HG03457 (cell line): ENCODE measurements at regions not wholly inside any gene's neighbourhood (a gene's known extent, or its start where the extent isn't known, plus 50 kb on each side); places are given as distances from the start of the nearest gene placed in this dataset.
"Not testable (repeated sequence)": the region's sequence is repeated elsewhere in the genome, so short reads cannot be mapped to it uniquely, and the experiment has no call there.

ENCODE experiments used
- ATAC-seq: cut with Tn5 transposase; IDR thresholded peaks from one replicate; pipeline ENCODE4 v1.9.1; 2021; ENCODE audit warnings: moderate number of reproducible peaks; ENCODE audit not compliant: unreplicated experiment

DNA sequence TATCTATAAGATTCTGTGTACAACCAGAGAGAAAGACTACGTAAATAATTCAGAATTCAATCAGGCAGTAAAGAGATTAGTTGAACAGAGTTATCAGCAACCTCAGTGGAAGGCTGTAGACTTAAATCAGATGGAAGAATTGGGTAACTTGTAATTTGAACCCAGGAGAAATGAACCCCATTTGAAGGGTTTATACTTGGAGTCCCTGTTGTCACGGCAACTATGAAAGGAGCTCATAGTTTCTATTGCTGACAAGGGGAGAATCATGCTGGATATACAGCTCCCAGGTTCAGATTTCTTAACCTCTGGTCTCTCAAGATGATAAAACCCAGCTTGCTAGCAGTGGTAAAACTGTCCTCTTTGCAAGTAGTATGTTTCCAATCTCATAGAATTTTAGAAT lies 54.4 kb upstream of the BMP4 start:
- no peak for ATAC-seq

- ATAC-seq, result no peak
Measured at GRCh38 chr14:54023027-54023426, 66.4 kb upstream of the BMP4 start.

DNA sequence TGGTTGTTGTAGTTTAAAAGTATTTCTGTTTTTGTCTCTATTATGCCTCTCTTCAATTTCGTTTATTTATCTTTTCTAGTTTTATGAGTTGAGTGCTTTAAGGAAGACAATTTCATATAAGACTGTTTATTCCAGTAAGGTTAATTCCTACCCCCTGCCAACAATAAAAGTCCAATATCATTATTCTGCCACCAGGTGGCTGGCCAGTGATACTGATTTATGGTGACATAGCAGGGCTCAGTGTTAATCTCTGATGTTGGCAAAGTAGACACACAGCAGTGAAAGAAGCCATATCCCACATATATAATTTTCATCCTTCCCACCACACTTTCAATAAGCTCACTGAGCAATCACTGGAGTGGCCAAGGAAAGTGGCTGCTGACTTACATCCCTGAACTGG lies 69.0 kb upstream of the BMP4 start:
- ATAC-seq, result no peak

DNA sequence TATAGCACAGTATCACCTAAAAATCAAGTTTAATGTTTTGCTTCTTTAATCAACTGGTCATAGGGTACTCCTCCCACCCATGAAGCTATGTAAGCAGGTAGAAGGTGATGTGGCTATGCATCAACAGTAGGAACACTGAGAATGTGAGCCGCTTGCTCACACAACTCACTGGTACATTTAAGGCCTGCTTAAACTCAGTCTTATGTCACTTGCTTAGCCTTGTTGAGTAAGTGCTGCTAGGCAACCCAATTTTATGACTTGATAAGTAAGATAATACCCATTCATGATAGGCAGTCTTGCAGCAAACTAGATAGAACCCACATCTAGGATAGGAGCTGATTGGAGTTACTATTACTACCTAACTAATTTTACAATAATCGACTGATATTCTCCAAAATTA lies 70.0 kb upstream of the BMP4 start:
- ATAC-seq, result no peak

DNA sequence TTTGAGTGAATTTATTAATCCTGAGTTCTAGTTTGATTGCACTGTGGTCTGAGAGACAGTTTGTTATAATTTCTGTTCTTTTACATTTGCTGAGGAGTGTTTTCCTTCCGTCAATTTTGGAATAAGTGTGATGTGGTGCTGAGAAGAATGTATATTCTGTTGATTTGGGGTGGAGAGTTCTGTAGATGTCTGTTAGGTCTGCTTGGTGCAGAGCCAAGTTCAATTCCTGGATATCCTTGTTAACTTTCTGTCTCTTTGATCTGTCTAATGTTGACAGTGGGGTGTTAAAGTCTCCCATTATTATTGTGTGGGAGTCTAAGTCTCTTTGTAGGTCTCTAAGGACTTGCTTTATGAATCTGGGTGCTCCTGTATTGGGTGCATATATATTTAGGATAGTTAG lies 74.4 kb upstream of the BMP4 start:
- ATAC-seq, result not testable (repeated sequence)

- ATAC-seq, result not testable (repeated sequence)
Measured at GRCh38 chr14:54033285-54033684, 76.7 kb upstream of the BMP4 start.

DNA sequence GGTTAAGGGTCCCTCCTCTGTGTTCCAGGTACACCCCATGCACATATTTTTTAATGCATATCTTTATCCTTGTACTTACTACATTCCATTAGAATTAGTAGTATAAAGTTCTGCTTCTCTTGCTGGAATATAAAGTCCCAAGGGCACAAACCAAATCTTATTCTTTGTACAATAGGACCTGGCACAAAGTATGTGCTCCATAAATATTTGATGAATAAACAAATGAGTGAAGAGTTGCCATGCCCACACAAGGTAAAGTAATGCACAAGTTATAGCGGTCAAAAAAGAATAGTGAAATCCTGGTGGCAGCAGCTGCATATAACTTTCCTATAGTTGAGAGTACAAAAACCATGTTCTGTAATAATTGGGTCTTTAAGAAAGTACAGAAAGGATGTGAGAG lies 82.1 kb upstream of the BMP4 start:
- ATAC-seq, result no peak

GRCh38 chr14:54039311-54039710 lies 82.7 kb upstream of the BMP4 start:
- ATAC-seq, result no peak

DNA sequence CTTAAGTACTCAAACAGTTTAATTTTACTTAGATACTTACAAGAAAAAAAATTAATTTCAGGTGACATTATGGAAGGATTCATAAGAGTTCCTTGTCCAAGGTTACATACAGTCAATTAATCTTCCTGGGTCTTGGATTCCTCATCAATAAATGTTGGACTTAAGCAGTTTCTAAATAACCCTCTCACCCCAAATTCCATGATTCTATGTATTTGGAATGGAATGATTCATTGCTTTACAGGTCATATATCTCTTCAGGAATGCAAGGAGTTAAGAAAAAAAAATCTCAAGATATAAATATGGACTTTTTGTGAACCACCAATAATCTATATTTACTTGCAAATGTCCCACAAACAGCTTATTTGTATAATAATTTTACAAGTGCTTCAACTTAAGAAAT lies 84.2 kb upstream of the BMP4 start:
- no peak for ATAC-seq

GRCh38 chr14:54046250-54046649 lies 89.6 kb upstream of the BMP4 start:
- ATAC-seq, result no peak

DNA sequence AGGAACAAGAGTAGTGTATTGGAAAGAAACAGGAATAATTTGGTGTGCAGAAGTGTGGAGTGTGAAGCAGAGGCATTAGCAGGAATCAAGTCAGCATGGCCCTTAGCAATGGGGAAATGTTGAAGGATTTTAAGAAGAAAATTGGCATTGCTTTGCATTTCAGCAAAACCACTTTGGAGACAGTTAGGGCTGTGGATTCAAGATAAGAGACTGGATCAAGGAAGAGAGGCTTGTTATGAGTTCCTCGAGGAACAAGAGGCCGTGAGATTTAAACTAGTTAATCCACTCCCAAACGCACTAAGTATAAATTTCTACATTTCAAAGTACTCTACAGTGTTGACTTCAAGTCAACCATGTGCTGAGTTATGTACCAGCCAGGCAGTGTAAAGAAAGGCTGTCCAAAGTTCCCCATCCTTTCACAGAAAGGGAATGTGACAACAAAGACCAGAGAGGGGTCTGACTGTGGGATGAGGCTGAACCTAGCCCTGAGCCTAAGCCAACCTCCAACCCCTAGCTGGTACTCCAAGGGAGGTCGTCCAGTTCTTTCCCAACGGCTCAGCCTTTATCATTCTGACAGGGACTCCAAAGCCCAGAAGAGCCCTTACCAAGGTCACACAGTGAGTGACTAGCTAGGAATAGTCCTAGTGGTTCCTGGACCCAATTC lies 91.2 kb upstream of the BMP4 start:
- ATAC-seq, result no peak

GRCh38 chr14:54048311-54048710 lies 91.7 kb upstream of the BMP4 start:
- no peak for ATAC-seq

GRCh38 chr14:54048736-54049135 lies 92.1 kb upstream of the BMP4 start:
- no peak for ATAC-seq

- ATAC-seq, result no peak
Measured at GRCh38 chr14:54050759-54051158, 94.1 kb upstream of the BMP4 start.

- no peak for ATAC-seq
Measured at GRCh38 chr14:54052696-54053385, 96.2 kb upstream of the BMP4 start.

DNA sequence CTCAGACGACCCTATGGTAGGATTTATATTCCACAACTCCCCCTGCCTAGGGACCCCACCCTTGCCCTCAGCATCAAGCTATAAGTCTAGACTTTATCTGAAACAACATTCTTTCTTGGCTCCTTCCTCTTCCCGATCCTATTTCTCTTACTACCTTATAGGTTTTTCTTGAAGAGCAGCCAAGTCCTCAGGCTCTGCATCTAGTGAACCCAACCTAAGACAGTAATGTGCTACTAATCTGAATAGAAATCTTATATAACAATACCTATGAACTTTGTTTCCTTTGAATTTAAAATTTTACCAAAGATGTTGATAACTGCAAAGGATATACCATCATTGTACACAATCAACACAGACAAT lies 96.7 kb upstream of the BMP4 start:
- no peak for ATAC-seq

GRCh38 chr14:54058505-54058904 lies 101.9 kb upstream of the BMP4 start:
- no peak for ATAC-seq

DNA sequence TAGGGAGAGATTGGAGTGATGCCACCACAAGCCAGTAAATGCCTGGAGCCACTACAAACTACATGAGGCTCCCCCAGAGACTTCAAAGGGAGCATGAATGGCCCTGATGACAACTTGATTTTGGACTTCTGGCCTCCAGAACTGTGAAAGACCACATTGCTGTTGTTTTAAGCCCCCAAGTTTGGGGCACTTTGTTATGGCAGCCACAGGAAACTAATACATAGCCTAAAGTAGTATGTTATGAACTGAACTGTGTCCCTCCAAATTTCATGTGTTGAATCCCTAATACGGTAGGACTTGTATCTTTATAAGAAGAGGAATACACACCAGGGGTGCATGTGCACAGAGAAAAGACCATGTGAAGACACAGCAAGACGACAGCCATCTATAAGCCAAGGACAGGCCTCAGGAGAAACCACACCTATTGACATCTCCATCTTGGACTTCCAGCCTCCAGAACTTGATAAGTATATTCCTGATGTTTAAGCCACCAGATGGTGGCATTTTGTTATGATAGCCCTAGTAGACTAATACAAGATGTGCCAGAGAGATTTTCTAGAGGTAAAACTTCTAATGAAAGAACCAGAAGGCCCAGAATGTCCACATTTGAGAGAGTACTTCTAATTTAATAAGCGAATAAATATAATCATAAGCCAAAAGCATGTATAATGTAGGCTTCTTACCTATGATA lies 127.1 kb upstream of the BMP4 start:
- ATAC-seq, result no peak

GRCh38 chr14:54085232-54085761 lies 128.7 kb upstream of the BMP4 start:
- ATAC-seq, result no peak

DNA sequence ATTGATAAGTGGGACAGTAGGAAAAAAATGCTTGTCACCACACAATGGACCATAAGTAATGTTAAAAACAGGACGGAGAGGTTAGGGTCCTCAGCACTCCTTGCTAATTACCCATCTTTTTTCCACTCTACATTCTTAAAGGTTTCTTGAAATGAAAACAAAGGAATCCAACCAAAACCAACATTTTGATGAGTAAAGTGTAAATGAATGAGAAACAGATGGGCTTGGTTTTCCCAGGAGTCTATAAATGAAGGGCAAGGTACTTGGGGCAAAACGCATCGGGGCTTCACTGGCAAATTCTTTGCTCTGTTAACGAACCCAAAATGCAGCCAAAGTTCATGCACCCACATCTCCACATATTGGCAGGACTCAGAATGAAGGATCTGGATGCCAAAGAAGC lies 129.2 kb upstream of the BMP4 start:
- ATAC-seq, result no peak

- no peak for ATAC-seq
Measured at GRCh38 chr14:54086767-54087166, 130.1 kb upstream of the BMP4 start.

DNA sequence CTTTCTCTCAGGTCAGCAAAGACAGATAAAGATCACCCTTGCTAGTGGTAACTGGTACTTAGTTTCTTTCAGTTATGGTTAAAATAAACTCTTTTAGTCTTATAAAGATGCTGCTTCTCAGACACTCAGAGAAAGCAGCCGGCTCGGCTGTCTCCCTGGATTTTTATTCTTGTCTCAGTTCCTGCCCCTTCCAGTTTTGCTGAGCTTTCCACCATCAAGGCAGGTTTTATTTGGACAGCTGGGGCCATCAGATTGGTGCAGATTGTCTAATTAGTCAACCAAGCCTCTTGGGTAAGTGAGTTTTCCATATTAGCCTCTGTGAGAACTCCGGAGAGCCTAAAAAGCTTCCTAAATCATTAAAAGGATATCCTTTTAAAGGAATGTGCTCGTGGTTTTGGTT lies 130.8 kb upstream of the BMP4 start:
- no peak for ATAC-seq
